ENCODE measurements at regions not wholly inside any gene's neighbourhood (a gene's known extent, or its start where the extent isn't known, plus 50 kb on each side); places are given as distances from the start of the nearest gene placed in this dataset.

DNA sequence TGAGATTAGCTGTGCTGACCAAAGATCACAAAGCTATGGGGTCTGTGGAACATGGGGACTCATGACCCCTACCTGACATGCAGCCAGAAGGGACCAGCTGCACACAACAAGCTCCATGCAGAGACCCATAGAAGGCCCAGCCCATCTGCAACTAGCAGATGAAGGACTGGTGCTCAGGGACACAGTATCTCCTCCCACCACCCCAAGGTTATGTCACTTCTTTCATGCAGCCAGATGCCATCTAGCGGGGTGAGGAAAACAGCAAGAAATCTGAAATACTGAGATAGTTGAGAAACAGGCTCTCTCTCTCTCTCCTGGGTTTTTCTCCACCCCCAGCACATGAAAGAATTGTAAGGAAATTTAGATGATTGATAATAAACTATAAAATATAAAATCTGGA is 161.3 kb upstream of the DAPK1 start:
- TF ChIP-seq FOXP2 (optimal IDR thresholded peaks at IDR 0.05; ENCODE audit: borderline replicate concordance, extremely low read depth, extremely low read length, insufficient read depth) (no peak), TAF1 (IDR thresholded peaks at IDR 0.05; ENCODE audit: borderline replicate concordance, insufficient read depth, low read length) (no peak), POLR2AphosphoS5 (IDR thresholded peaks at IDR 0.05; ENCODE audit: low read depth, low read length) (no peak), SIN3A (IDR thresholded peaks at IDR 0.05; ENCODE audit: borderline replicate concordance, insufficient read depth, low read length) (no peak)
- TF ChIP-seq, protein P1, sequence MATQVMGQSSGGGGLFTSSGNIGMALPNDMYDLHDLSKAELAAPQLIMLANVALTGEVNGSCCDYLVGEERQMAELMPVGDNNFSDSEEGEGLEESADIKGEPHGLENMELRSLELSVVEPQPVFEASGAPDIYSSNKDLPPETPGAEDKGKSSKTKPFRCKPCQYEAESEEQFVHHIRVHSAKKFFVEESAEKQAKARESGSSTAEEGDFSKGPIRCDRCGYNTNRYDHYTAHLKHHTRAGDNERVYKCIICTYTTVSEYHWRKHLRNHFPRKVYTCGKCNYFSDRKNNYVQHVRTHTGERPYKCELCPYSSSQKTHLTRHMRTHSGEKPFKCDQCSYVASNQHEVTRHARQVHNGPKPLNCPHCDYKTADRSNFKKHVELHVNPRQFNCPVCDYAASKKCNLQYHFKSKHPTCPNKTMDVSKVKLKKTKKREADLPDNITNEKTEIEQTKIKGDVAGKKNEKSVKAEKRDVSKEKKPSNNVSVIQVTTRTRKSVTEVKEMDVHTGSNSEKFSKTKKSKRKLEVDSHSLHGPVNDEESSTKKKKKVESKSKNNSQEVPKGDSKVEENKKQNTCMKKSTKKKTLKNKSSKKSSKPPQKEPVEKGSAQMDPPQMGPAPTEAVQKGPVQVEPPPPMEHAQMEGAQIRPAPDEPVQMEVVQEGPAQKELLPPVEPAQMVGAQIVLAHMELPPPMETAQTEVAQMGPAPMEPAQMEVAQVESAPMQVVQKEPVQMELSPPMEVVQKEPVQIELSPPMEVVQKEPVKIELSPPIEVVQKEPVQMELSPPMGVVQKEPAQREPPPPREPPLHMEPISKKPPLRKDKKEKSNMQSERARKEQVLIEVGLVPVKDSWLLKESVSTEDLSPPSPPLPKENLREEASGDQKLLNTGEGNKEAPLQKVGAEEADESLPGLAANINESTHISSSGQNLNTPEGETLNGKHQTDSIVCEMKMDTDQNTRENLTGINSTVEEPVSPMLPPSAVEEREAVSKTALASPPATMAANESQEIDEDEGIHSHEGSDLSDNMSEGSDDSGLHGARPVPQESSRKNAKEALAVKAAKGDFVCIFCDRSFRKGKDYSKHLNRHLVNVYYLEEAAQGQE (IDR thresholded peaks at IDR 0.05; ENCODE audit: insufficient read depth in 1 of 2, low read depth in 2 of 2, low read length in 2 of 2): no peak

DNA sequence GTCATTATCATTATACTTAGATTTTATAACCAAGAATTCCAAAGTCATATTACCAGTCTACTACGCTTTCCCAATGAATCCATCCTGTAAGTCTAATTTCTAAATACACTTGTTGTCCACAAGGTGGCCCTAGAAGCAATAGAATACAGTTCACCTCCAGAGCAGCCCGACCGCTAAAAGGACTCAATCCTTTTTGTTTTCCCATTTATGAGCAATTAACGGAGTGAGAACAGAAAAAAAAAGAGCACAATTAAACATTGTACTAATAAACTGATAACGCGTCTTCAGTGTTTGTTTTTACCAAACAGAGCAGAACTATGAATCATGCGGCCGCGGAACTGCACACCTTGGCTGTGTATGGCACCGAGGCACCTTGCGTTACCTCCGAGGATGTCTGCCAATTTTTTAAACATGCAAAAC is 160.7 kb upstream of the DAPK1 start:
- TF ChIP-seq, protein P1 (IDR thresholded peaks at IDR 0.05; ENCODE audit: insufficient read depth in 1 of 2, low read depth in 2 of 2, low read length in 2 of 2): no peak
- TF ChIP-seq FOXP2 (optimal IDR thresholded peaks at IDR 0.05; ENCODE audit: borderline replicate concordance, extremely low read depth, extremely low read length, insufficient read depth) (no peak), POLR2AphosphoS5 (IDR thresholded peaks at IDR 0.05; ENCODE audit: low read depth, low read length) (no peak), TAF1 (IDR thresholded peaks at IDR 0.05; ENCODE audit: borderline replicate concordance, insufficient read depth, low read length) (no peak), SIN3A (IDR thresholded peaks at IDR 0.05; ENCODE audit: borderline replicate concordance, insufficient read depth, low read length) (no peak)

DNA sequence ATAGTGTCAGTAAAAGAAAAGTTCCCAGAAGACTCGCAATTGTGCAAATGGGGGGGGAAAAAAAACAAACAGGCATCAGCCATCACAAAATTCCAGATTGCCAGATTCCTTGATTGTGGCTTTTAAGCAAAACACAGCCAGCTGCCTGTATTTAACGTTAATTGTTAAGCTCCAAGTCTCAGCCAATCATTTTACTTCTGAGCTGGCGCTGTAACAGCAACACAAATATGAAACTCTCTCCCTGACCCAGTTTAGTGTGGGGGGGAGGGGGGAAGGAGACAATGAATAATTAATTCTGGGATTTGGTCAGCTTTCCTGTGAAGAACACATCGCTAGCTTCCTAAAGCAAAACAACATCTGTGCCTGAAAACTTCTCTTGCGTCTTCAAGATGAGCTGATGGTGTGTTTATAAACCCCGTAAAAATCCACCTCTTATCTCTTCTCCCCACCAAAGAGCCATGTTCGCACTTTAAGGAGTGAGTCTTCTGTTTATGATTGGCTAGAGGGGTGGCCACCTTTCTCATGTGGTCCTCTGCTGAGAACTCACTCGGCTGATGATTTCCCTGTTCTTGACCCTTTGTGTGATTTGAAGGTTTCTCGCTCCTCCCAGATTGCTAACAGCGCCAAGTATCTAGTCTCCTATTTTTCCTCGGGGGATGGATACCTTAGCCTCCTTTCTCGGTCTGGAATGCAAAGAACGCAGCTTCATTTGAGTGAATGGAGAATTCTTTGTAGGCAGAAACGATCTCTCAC is 160.2 kb upstream of the DAPK1 start:
- no peak for TF ChIP-seq POLR2AphosphoS5 (IDR thresholded peaks at IDR 0.05; ENCODE audit: low read depth, low read length)
- TF ChIP-seq TAF1 (IDR thresholded peaks at IDR 0.05; ENCODE audit: borderline replicate concordance, insufficient read depth, low read length): no peak

DNA sequence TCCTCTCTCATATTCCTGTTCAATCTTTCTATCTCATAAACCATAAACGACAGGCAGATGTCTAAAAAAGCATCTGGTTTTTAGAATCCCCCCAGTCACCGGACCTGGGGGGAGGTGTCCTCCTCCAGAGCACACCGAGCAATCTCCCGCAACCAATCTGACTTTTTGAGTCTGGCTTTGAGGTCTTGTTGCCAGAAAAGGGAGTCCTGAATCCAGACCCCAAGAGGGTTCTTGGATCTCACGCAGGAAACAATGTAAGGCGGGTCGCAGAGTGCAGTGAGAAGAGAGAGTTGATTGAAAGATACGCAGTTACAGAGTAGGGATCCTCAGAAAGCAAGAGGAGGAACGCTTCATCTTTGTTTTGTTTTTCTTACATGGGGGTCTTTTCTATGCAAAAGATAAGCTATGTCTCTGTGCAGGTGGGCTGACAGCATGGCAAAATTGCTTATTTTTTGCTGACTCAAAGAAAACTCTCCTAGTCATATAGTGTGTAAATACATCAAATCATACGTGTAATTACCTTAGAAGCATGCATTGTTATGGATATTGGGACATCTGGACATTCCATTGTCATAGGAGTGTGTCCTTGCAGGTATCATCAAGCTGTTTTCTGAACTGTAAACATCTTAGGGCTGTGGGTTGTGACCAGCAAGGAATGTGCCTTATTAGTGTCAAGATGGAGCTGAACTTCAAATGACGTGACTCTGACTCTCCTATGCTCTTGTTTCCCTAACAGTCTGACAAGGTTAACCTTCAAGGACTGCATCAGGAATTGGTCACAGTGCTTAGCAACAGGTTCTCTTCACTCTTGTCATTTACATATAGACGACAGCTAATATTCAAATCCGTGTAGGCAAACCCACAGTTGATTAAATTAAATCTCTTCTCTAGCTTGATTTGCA is 159.3 kb upstream of the DAPK1 start:
- TF ChIP-seq TAF1 (IDR thresholded peaks at IDR 0.05; ENCODE audit: borderline replicate concordance, insufficient read depth, low read length) (no peak), SIN3A (IDR thresholded peaks at IDR 0.05; ENCODE audit: borderline replicate concordance, insufficient read depth, low read length) (no peak), FOXP2 (optimal IDR thresholded peaks at IDR 0.05; ENCODE audit: borderline replicate concordance, extremely low read depth, extremely low read length, insufficient read depth) (no peak), POLR2AphosphoS5 (IDR thresholded peaks at IDR 0.05; ENCODE audit: low read depth, low read length) (no peak)
- TF ChIP-seq, protein P1 (IDR thresholded peaks at IDR 0.05; ENCODE audit: insufficient read depth in 1 of 2, low read depth in 2 of 2, low read length in 2 of 2): no peak

DNA sequence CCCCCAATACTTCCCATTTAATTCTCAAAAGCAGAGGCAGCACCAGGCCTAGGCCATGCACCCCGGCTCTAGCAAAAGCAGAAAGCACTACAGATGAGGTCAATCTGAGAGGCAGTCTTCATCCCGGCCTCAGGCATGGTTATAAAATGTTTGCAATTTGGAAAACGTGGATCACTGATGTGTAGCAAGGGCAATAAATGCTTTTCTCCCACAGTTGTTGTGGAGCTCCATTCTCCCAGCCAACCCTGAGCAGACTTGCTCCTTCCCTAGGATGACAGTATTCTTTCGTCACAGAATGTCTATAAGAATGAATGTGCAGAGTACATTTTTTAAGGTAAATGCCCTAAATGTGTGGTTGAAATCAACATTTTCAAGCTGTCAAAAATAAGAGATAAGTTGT is 157.3 kb upstream of the DAPK1 start:
- no peak for TF ChIP-seq TAF1 (IDR thresholded peaks at IDR 0.05; ENCODE audit: borderline replicate concordance, insufficient read depth, low read length)
- TF ChIP-seq SIN3A (IDR thresholded peaks at IDR 0.05; ENCODE audit: borderline replicate concordance, insufficient read depth, low read length): no peak
- TF ChIP-seq, protein P1 (IDR thresholded peaks at IDR 0.05; ENCODE audit: insufficient read depth in 1 of 2, low read depth in 2 of 2, low read length in 2 of 2): no peak
- no peak for TF ChIP-seq FOXP2 (optimal IDR thresholded peaks at IDR 0.05; ENCODE audit: borderline replicate concordance, extremely low read depth, extremely low read length, insufficient read depth)

Data from PFSK-1 (cell line).